Inflammatory macrophage treated with lipopolysaccharide for 4 hours (primary cell): ENCODE measurements at regions not wholly inside any gene's neighbourhood (a gene's known extent, or its start where the extent isn't known, plus 50 kb on each side); places are given as distances from the start of the nearest gene placed in this dataset.

Source experiments
- DNase-seq: peaks from one replicate; pipeline ENCODE4 v3.0.0-alpha.2; 2020

DNA sequence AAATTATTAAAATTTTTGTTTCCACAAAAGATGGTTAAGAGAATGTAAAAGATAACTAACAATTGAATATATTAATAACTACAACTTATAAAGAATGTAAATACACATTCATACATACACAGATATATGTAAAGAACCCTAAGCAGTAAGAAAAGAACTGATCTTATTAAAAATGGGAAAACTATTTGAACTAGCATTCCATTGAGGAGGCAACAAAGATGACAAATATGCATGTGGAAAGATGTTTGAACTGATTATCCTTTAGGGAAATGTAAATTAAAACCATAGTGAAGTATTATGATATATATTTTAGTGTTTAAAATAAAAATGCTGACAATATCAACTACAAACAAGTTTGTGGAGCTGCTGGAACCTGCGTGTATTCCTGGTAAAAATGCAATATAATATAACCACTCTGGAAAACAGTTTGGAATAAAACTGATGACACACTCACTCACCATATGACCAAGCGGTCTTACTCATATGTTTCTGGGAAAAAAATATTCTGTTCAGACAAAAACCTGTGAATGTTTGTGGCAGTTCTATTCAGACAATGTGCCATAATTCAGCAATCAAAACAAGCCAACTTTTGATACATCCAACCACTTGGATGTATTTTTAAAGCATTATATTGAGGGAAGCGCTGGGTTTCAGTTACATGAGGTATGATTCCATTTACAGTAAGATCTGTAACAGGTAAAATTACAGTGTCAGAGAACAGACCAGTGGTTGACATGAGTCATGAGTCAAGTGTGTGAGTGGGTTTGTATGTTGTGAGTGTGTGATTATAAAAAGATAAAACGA lies 694.4 kb upstream of the SLITRK5 start:
- DNase-seq, result no peak

DNA sequence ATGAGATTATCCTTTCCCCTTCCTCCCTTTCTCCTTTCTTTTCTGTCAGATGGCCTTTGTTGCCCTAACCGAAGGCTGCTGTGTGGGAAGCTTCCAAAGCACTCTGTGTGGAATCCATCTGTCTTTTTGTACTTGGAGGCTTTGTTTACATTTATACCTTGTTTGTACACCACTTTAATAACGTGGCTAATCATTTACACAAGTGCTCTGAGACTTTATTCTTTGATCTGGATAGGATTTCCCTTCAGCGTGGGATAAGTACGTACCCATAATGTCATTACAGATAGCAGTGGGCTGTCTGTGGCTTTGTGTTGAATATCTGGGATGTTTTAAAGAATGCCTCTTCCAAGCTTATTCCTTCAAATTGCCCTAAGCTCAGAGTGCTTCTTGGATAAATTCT lies 684.7 kb upstream of the SLITRK5 start:
- DNase-seq, result no peak

DNA sequence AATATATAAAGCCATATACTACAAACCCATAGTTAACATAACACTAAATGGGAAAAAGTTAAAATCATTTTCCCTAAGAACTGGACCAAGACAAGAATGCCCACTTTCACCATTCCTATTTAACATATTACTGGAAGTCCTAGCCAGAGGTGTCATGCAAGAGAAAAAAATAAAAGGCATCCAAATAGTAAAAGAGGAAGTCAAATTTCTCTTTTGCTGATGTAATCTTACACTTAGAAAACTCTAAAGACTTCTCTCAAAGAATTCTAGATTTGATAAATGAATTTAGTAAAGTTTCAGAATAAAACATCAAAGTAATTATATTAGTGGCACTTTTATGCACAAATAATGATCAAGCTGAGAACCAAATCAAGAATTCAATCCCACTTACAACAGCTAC lies 678.9 kb upstream of the SLITRK5 start:
- DNase-seq, result no peak

GRCh38 chr13:87003265-87003664 lies 667.9 kb upstream of the SLITRK5 start:
- no peak for DNase-seq

- DNase-seq, result no peak
Measured at GRCh38 chr13:87005511-87005910, 665.7 kb upstream of the SLITRK5 start.

GRCh38 chr13:87035526-87035925 lies 635.6 kb upstream of the SLITRK5 start:
- no peak for DNase-seq

DNA sequence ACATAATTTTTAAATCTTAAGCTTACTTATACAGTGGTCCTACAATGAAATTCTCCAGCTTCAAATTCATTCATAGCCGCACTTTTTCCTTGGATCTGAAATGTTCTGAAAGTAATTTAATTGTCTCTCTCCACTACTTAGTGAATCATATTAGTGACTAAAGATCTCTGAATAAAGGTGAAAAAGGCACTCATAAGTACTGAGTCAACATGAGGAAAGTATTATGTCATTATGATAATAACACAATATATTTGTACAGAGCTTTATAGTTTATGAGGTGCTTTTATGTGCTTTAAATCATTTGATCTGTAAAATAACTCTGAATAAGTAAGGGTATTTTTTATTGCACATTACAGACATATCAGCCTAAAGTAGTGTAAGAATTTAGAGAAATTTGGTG lies 628.2 kb upstream of the SLITRK5 start:
- no peak for DNase-seq

- no peak for DNase-seq
Measured at GRCh38 chr13:87052731-87053130, 618.4 kb upstream of the SLITRK5 start.

GRCh38 chr13:87057807-87058520 lies 613.2 kb upstream of the SLITRK5 start:
- DNase-seq, result no peak

- no peak for DNase-seq
Measured at GRCh38 chr13:87058786-87059329, 612.3 kb upstream of the SLITRK5 start.

DNA sequence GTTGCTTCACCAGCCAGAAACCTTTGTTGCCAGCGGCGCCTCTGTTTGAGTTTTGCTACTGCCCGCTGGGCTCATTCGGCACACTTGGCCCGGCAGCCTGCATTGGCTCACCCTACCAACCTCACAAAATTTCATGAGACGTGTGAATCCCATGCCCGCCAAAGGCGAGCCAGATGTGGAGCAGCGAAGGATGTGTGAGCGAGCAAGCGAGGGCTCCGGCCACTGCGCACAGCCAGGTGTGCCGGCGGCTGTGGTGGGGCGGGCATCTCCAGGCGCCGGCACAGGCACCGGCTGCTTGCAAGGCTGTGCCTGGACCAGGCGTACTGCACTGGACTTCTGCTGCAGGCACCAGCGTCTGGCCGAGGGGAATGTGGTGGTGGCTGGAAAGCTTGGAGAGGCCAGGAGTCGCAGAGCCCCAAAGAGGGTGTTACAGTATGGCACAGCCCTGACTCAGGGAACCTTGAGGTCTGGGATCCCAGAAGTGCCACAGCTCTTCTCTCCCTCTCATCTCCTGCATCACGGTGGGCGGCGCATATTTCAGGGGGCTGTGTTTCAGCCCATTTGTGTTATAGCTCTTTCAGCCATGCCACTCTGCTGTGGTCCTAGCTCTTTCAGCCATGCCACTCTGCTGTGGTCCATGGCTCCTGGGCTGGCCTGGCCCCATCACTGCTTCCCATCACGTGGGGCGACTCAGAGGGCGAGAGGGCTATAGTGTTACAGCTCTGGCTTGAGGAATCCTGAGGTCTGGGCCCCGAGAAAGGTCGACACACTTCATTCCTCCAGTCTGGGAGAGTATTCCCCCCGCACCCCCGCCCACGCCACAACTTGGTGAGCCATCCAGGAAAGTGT lies 592.0 kb upstream of the SLITRK5 start:
- no peak for DNase-seq

DNA sequence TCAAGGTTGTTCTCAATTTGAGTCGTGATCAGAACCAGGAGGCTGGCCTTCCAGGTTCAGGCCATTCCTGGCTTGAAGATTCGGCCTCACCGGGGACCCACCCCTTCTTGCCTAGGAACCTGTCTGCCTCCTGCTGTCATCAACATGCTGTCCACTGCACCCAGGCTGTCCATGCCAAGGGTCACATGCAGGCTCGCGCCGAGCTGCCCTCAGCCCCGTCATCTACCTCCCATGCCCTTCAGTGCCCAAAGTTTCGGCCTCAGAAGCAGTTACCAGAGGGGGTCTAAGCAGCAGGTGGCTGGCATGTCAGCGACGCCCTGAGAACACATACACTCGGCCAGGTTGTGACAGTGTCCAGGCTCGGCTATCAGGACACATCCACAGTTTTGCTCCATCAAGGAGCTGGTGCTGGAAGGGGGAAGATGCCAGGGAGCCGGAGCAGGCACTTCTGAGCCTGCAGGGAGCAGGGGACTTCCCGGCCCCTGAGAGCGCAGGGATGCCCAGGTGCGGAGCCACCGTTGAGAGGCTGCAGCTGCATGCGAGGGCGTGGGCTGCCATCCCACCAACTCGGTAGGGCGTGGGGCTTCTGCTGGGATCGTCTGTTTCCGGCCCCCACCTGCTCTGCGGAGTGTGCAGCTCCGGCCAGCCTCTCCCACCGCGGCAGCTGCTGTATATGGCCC lies 590.9 kb upstream of the SLITRK5 start:
- DNase-seq, result no peak

DNA sequence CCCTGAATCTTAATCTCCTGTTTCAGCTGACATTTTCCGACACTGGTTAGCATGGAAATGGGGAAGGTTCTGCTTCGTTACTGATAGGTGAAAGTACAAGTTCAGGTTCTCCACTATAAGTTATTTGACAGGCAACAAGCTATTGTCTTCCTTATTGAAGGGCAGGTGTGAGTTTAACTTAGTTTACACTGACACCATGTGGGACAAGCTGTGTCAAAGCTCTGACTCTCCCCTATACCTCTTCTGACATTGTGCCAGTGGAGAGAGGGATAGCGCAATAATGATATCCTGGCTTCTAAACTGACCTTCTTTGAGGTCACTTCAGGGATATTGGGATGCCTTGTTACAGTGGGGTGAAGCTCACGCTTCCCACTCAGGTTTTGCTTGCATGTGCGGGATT lies 587.0 kb upstream of the SLITRK5 start:
- no peak for DNase-seq

DNA sequence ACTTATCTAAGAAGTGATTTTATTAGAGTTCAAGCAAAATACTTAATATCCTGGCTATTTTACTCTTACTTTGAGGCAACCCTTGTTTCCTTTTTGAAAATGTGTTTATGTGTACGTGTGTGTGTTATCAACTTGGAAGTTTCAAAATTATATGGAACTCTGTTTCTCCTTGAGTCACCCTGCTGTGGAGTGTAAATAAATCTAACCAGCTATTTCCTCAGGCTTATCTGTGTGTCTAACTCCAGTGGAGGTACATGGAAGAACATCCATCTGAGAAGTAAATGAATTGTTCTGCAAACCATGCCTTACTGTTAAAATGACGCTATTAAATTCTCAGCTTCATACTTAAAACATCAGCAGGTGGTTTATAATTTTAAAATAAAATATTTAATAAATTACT lies 583.4 kb upstream of the SLITRK5 start:
- no peak for DNase-seq

DNA sequence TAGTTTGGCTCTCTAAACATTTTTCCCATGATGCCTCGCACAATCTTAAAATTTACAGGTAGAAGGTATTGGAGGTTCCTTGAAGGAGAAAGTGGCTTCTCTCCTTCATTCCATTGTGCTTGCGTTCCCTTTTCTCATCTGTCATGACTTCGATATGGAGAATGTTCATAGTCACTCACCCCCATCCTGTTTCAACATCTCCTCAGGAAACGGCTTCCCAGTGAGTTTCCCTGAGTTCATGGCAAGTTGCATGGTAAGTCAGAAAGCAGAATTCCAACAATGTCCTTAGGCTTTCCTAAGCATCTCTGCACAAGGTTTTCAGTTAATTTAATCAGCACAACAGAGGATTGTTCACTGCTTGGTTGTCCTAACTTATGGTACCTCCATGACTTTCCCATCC lies 581.8 kb upstream of the SLITRK5 start:
- no peak for DNase-seq

GRCh38 chr13:87093399-87093798 lies 577.8 kb upstream of the SLITRK5 start:
- no peak for DNase-seq

DNA sequence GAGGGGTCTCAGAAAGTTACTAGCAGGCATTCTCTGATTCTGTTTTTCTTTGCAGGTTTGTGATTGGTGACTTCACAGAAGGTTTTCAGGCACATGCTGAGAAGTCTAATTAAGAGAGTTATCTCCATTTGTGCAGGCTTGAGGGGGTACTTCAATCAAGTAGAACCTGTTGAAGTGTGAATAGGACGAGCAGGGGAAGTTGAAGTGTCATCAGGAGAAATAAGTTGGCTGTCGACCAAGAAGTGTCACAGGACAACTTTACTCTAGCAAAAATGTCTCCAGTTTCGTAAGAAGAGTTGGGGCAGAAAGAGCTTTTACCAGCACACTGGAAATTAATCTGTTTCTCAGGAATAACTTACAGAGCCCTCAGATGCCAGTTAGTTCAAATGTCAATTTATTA lies 576.5 kb upstream of the SLITRK5 start:
- no peak for DNase-seq

DNA sequence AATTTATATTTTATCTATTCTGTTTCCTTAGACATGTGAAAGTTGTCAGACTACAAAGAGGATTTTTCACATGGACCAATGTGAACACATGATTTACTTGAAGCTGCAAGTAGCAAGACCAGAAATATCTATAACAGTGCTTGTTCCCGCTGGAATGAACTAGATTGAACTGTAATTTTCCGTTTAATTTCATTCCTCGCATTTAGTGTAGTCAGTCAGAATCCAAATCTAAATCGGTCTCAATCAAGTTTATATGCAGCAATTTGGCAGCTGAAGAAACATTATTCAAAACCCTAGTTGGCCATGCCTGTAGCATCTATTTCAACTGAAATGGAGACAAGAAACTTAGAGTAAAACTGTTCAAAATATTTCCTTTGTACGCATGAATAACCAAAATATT lies 570.7 kb upstream of the SLITRK5 start:
- DNase-seq, result no peak

DNA sequence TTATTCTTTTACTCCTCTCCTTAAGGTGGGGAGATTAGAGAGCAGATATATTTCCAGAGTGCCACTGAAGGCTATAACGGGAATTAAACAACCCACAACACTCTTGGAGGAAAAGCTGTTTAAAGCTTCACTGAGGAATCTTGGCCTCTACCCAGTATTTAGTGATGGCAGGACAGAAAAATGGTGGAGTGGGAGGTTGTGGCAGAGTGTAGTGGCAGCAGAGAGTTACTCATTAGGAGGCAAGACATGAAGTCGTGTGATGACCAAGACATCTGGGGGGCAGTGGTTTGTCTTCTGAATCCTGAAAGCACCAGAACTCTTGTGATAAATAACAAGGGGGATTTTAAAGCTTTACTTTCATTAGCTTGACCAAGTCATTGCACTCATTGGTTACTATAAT lies 563.5 kb upstream of the SLITRK5 start:
- no peak for DNase-seq

DNA sequence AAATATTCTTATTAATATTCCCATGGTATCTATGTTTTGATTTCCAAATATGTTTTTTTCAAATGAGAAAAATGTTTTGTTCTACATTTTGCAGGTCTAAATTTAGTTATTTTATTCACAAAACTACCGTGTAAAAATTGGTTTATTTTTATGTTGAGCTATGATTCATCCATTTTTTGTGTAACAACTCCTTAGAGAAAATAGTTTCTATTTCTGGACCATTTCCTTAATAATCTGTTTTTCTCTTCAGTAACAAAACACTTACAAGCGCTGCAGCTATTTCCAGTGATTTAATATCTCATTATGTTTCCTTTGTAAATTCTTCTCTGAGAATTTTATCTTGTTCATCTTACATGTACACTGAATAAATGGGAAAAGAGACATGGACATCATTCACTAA lies 550.7 kb upstream of the SLITRK5 start:
- no peak for DNase-seq

DNA sequence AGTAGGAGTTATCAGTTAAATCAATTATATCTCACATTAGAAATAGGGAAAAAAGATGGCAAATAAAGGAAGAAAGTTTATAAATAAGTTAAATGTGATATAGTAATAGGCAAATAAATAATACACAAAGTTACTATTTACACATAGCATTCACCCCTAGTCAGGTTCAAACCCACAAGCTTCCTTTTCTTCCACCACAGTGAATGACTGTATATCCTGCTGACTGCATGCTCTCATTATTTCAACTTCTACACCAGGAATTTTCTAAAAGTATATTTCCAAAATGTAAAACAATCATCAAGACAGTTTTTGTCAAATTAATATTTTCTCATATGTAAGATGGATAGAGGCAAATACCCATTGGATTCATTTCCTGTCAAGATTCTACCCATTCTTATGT lies 548.6 kb upstream of the SLITRK5 start:
- DNase-seq, result peak; percentile 1

DNA sequence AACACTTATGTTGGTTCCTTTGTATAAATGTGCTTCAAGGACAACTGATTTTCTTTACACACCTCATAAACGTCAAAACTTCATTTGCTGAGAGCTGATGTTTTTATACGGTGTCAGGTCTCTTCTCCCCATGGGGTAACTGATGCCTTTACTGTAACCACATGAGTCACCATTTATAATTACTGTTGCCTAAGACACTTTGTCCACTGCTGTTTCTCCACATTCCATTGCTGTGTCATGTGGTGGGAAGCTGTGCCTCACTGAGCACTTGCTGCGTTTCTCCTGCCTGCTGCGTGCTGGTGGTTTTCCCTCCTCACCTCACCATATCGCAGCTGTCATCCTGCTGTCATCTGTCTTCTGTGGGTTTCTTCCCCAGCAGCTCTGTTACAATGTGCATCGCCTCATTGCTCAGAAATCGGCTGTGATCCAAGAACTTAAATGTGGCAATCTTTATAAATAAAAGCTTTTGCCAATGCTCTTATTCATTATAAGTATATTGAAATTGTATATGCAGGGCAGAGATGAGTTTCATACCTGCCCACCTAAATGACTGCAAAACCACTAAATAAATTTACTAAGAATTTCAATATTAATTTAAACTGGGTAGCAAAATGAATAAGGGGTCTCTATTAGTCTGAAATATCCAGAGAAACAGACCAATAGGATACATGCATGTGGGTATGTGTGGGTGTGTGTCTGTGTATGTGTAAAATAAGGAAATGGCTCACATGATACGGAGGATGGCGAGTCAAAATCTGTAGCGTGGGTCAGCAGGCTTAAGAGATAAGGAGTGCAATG lies 547.0 kb upstream of the SLITRK5 start:
- DNase-seq, result peak; percentile 55
